Activated CD4-positive, alpha-beta T cell treated with anti-CD3 and anti-CD28 coated beads, Interleukin-2, amount 50 U/mL, for 4 hours (primary cell): ENCODE measurements at regions not wholly inside any gene's neighbourhood (a gene's known extent, or its start where the extent isn't known, plus 50 kb on each side); places are given as distances from the start of the nearest gene placed in this dataset.

Experiments used
- DNase-seq, 2 experiments: peaks; one replicate each; pipeline ENCODE4 v3.0.0-alpha.2; 2020

GRCh38 chr5:167448376-167448775 is 843.1 kb upstream of the WWC1 start:
- no peak for DNase-seq

DNA sequence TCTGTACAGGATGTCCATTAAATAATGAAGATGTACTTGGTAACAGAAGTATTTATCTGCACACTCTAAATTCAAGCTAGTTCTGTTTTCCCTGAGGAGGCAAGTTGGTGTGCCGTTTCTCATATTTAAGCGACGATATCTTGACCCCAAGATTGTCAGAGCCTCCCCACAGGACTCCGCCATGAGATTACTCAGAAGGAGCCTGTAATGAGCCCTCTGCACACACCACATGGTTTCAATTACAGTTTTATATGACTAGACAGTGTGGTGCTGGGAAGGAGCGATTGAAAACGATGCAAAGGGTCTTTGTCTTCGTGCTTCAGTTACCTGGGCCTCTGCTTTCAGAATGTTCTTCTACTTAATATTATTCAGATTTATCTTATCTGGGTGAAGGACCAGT is 840.4 kb upstream of the WWC1 start:
- DNase-seq: no peak

DNA sequence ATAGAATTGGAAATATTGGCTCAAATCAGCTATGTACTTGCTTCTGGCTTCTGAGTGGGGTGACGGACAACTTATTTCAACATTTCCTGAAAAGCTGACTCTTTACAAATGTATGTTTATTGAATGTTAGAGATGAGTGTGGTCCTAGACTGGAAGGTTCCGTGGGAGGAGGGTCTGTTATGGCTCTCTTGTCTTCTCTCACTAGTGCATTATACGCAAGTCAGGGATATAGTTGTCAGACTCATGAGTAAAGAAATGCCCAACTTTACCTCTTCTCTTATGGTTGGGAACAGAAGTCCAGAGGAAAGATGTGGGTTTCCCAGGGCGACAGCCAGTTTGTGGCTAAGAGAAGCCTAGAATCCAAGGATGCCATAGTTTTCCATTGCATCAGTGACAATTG is 839.3 kb upstream of the WWC1 start:
- no peak for DNase-seq

DNA sequence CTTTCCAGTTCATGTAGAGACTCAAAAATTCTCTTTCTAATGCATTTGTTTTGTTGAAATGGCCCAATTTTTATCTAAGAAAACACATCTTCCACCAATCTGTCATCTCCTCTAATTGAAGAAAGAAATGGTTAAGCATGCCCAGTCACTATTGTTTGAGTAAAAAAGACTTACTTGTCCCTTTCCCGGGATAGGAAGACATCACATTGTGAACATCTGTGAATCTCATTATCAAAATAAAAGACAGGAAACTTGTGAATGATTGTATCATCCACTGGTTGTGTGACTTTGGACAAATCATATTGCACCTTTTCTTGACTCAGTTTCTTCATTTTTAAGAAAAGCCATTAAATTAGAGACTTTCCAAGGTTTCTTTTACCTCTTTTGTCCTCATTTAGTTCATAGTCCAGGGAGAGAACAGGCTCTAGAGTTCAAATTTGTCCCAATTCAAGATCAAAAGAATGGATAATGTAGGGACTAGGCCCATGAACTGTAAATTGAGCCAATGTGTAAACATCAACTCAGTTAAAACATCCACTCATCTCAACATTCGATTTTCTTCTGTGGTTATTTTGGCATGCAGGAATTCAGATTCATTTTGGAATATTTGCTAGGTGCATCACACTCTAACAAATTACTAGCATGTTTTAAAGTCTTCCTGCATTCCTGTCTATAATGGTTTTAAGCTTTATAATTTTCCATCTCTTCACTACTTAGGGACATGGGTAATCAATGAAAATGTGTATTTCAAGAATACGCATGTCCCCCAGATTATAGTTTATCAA is 838.0 kb upstream of the WWC1 start:
- DNase-seq: no peak

DNA sequence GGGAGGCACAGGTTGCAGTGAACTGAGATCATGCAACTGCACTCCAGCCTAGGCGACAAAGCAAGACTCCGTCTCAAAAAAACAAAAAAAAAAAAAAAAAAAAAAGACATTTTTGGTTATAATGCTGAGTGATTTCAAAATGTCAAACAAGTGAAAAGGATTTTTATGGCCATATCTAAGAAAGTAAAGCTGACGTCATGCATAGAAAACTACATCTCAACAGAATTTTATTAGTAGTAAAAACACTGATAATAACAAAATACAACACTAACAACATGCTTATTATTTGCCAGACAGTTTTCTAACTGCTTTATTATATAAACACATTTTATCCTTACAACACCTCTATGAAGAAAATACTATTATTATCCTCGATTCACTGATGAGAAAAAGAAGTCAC is 833.0 kb upstream of the WWC1 start:
- DNase-seq: no peak

GRCh38 chr5:167460449-167461020 is 830.9 kb upstream of the WWC1 start:
- no peak for DNase-seq

DNA sequence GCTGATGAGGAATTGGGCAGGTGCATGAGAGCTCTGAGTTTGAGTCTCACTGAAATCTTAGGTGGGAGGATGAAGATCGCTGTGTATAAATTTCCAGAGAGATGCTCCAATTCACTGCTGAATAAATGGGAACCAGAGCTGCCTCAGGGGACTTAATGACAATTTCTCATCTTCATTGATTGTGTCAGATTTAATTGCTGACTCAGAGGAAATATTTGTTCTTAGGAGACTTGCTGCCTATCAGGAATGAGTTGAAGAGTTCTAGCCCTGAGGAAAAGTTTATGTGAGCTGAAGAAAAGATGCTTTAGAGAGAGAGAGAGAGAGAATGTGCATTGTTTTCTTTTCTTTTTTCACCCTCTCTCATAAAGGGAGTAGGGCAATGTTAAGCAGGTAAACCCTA is 827.5 kb upstream of the WWC1 start:
- DNase-seq: no peak

DNA sequence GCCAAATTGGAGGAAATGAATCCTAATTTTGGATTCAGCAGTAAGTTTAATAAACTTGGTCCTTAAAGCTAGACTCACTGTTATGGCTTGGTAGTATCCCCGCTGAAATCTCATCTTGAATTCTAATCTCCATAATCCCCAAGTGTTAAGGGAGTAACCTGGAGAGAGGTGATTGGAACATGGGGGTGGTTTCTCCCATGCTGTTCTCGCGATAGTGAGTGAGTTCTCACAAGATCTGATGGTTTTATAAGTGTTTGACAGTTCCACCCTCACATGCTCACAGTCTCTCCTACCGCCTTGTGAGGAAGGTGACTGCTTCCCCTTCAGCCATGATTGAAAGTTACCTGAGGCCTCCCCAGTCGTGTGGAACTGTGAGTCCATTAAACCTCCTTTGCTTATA is 824.5 kb upstream of the WWC1 start:
- no peak for DNase-seq

DNA sequence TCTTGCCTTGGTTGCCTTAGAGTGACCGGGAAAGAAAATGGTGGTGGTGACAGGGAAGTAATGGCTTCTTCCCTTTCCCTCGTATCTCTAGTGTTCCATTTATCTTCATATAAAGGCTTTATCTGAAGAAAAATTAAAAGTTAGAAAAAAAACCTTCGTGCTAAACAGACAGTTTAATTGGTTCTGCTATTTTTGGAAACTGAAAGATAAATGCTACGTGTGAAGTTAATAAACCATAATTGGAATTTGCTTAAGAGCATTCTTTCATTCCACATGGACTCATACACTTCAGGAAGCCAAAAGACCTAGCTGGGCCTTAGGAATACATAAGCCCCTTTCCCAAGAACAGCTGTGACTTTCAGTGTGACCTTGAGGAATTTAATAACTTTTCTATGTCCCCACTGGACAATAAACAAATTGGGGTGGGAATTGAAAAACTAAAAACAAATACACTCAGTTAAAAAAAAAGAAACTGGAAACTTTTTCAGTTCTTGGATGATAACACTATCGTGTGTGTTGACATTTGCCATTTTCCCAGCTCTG is 818.8 kb upstream of the WWC1 start:
- DNase-seq: no peak

GRCh38 chr5:167478188-167478587 is 813.3 kb upstream of the WWC1 start:
- no peak for DNase-seq

DNA sequence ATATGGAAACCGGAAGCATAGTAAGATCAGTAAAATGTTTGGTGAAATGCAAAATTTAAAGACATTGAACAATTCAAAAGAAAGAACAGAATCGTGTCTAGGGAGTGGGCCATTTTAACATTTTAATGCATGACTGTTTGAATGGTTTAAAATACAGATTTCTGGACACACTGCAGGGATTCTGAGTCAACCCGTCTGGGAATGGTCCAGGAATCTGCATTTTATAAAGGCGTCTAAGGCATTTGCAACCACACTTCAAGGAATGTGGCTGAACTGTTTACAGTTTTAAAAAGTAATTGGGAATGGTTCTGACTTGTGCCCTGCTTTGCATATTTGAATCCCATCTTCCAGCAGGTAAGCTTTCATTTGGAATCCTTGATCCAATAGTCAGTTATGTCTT is 811.7 kb upstream of the WWC1 start:
- no peak for DNase-seq

GRCh38 chr5:167481345-167481744 is 810.1 kb upstream of the WWC1 start:
- DNase-seq: no peak

DNA sequence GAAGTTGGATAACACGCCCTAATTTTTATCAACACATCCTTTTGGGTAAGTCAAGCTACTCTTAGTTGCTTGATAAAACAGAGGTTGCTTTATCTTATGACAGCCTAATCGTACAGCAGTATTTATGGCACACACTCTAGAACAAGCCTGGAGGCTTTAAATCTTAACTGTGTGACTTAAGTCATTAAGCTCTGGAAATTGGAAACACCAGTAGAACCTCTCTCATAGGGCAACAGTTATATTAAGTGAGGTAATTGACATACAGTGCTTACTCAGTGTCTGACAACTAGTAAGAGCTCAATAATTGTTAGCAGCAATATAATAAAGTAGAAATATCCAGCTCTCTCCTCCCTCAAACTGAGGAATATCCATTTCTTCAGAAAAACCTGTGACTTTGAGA is 808.9 kb upstream of the WWC1 start:
- DNase-seq: no peak

GRCh38 chr5:167485061-167485774 is 806.2 kb upstream of the WWC1 start:
- no peak for DNase-seq

GRCh38 chr5:167488371-167488770 is 803.1 kb upstream of the WWC1 start:
- DNase-seq: no peak

DNA sequence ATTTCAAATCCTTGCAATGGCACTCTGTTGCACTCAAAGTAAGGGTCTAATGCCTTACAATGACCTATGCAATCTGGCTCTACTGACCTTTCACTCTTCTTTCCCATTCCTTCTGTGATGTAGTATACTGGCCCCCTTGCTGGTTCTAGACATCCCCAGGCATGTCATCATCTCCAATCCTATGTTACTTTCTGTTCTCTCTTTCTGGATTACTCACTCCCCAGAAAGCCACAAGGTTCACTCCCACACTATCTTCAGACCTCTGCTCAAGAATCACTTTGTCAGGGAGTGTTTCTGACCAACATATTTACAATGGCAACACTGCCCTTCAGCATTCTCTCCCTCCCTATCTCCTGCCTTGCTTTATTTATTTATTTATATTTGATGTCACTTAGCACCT is 802.2 kb upstream of the WWC1 start:
- DNase-seq: no peak

DNA sequence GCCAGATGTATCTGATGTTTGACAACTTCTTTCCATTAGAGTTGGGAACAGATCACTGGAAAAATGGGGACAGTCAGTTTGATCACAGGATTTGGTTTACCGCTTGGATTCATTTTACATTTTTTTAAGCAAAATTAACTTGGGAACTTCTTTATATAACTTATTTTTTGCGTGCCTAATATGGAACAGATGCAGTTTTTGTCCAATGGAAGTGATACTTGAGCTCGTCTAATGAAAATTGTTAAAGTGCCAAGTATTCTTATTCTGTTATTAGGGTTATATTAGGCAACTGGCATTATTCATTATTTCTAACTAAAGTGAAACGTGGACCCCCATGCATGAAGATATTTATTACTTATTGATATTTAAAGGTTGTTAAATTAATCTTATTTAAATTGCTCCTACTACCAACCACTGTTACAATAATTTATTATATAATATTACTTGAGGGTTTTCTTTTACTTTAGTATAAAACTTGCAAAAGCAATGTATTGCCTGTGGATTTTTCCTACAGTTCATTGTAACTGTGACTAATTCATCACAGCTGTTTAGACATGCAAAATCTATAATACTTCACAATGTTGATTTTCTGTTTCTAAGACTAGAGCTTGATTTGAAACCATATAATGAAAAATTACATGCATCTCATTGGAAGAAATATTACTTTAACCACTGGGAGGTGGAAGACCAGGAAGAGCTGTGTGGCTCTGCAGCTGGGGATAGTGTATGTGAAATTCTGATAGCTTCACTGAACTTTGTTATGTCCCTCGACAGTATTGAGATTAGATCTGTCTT is 787.3 kb upstream of the WWC1 start:
- DNase-seq: no peak

GRCh38 chr5:167507463-167508233 is 783.8 kb upstream of the WWC1 start:
- no peak for DNase-seq

GRCh38 chr5:167509076-167509475 is 782.4 kb upstream of the WWC1 start:
- DNase-seq: no peak

DNA sequence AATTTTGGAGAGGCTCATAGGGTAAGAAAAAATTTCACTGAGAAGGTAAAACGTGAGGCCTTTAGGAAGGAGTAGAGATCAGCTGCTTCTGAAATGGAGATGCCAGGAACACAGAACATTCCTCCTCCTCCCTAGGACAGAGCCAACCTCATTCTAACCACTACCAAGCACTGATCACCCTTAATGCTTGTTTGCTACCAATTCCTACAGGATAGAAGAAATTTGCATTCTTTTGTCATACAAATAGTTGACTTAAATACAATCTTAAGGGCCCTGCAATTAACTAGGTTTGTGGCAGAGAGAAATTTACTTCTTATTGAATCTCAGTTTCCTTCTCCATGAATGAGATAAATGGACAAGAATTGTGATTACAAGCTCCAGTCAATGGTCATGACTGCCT is 780.2 kb upstream of the WWC1 start:
- no peak for DNase-seq

DNA sequence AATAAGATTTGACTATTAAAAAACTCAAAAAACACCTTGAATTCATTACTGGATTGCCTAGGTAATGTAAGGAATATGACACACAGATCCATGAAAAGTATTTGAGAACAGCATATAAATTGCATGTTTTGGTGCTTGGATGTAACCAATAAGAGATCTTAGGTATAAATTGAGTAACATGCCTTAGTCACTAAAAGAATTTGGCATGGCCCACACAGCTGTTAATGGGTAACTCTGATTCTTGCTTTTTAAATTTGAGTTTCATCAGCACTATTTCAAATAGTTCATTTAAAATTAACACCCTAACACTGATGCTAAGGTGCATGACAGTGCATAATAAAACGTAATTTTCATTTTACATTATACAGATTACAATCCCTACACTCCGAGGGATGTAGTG is 779.3 kb upstream of the WWC1 start:
- no peak for DNase-seq

- DNase-seq: no peak
Measured at GRCh38 chr5:167513381-167513780, 778.1 kb upstream of the WWC1 start.
